ENCODE measurements at regions not wholly inside any gene's neighbourhood (a gene's known extent, or its start where the extent isn't known, plus 50 kb on each side); places are given as distances from the start of the nearest gene placed in this dataset.
A peak's percentile ranks its signal among the peaks of the same experiment; 100 is the strongest.

GRCh38 chr1:97013941-97014340, 292.4 kb downstream of the PTBP2 start:
- H3K4me3 ChIP-seq (ENCODE audit: low read length), result no peak overlapping the region
- peak; percentile 46 for DNase-seq (ENCODE audit: low read depth)
- no peak for TF ChIP-seq CTCF (conservative IDR thresholded peaks at IDR 0.05; ENCODE audit: low read length)

GRCh38 chr1:97014426-97014825, 292.8 kb downstream of the PTBP2 start:
- TF ChIP-seq CTCF (conservative IDR thresholded peaks at IDR 0.05; ENCODE audit: low read length), result no peak
- DNase-seq (ENCODE audit: low read depth), result no peak
- no peak overlapping the region for H3K4me3 ChIP-seq (ENCODE audit: low read length)

- no peak for DNase-seq (ENCODE audit: low read depth)
- no peak for TF ChIP-seq CTCF (conservative IDR thresholded peaks at IDR 0.05; ENCODE audit: low read length)
Measured at GRCh38 chr1:97017895-97018294, 296.3 kb downstream of the PTBP2 start.

More at GRCh38 chr1:97017895-97018294, 296.3 kb downstream of the PTBP2 start:
- no peak overlapping the region for H3K4me3 ChIP-seq (ENCODE audit: low read length)

Measured in AG10803 (cell line).